Spleen (tissue), 11 donors: ENCODE measurements at regions not wholly inside any gene's neighbourhood (a gene's known extent, or its start where the extent isn't known, plus 50 kb on each side); places are given as distances from the start of the nearest gene placed in this dataset.
"Not testable (repeated sequence)": the region's sequence is repeated elsewhere in the genome, so short reads cannot be mapped to it uniquely, and the experiment has no call there.

Source experiments
- DNase-seq: peaks from one replicate; pipeline ENCODE4 v3.0.0-alpha.2; 2020
- H3K27ac ChIP-seq, 8 donors: fragments of 200-600 bp; sonication (generic) in 7 of 8; 1 replicate in 4 of 8; 2 replicates in 4 of 8; pipeline versions ENCODE4 v1.5.0 to v1.8.0; 2016 to 2021; ENCODE audit warnings: inconsistent platforms in 4 of 8, mild to moderate bottlenecking in 4 of 8, moderate library complexity in 1 of 8
- H3K27me3 ChIP-seq, 7 donors: fragments of 200-600 bp; sonication (generic) in 6 of 7; replicated peaks in 1 of 7; 1 replicate in 4 of 7; 2 replicates in 3 of 7; pipeline versions ENCODE4 v1.5.0 to v1.8.0; 2016 to 2021; ENCODE audit warnings: inconsistent platforms in 3 of 7, mild to moderate bottlenecking in 1 of 7
- H3K36me3 ChIP-seq, 6 donors: fragments of 200-600 bp; sonication (generic) in 5 of 6; 1 replicate in 4 of 6; 2 replicates in 2 of 6; pipeline versions ENCODE4 v1.5.0 to v1.8.0; 2016 to 2021; ENCODE audit warnings: inconsistent platforms in 2 of 6
- H3K4me1 ChIP-seq, 6 donors: fragments of 200-600 bp; sonication (generic) in 5 of 6; 1 replicate in 3 of 6; 2 replicates in 3 of 6; pipeline versions ENCODE4 v1.5.0 to v1.8.0; 2016 to 2021; ENCODE audit warnings: inconsistent platforms in 3 of 6
- H3K4me3 ChIP-seq, 8 donors: fragments of 200-600 bp; sonication (generic) in 7 of 8; 1 replicate in 4 of 8; 2 replicates in 4 of 8; pipeline versions ENCODE4 v1.5.0 to v1.8.0; 2016 to 2021; ENCODE audit warnings: inconsistent platforms in 4 of 8, mild to moderate bottlenecking in 4 of 8, moderate library complexity in 2 of 8
- H3K9me3 ChIP-seq, 8 donors: fragments of 200-600 bp; sonication (generic) in 7 of 8; 1 replicate in 4 of 8; 2 replicates in 4 of 8; pipeline versions ENCODE4 v1.5.0 to v1.8.0; 2016 to 2021; ENCODE audit warnings: inconsistent platforms in 4 of 8
- POLR2A ChIP-seq, 3 donors: fragments of 450-650 bp; IDR thresholded peaks; one replicate each; pipeline ENCODE4 v1.5.1; 2017; ENCODE audit warnings: antibody characterized with exemption in 3 of 3, mild to moderate bottlenecking in 1 of 3
- POLR2AphosphoS5 ChIP-seq, 3 donors: sonication (generic); formaldehyde crosslinking; IDR thresholded peaks; one replicate each; pipeline ENCODE4 v1.5.1; 2017; ENCODE audit warnings: antibody characterized with exemption in 3 of 3
- WGBS, 5 donors: extraction: QIAGEN DNeasy Blood & Tissue Kit in 3 of 5; methylation state at CpG; one replicate each; pipeline versions ENCODE4 v1.1.5 to v1.1.7; 2013 to 2018; 5-methylcytosine and 5-hydroxymethylcytosine counted together
- intact Hi-C: fragments of 100-400 bp; cut with DNase I; formaldehyde crosslinking; loops from one replicate; pipeline ENCODE4 v1.15.0; 2023; ENCODE audit warnings: low total_unique reads
- TF ChIP-seq, protein P1 (sequence below), 11 experiments: fragments of 200-600 bp in 7 of 11; fragments of 450-650 bp in 4 of 11; sonication (generic) in 4 of 11; IDR thresholded peaks in 8 of 11; conservative IDR thresholded peaks in 3 of 11; 1 replicate in 7 of 11; 2 replicates in 4 of 11; pipeline versions ENCODE4 v1.4.0 to v1.8.0; 2016 to 2021; ENCODE audit warnings: antibody characterized with exemption in 11 of 11, inconsistent platforms in 4 of 11, mild to moderate bottlenecking in 1 of 11
- donor health status: healthy with polysubstance abuse.
- donor health status: DM: no; HTN: no; CAD: no; lungs with moderate emphysema.
- donor health status: DM: no; HTN: no; CAD: no.
- donor health status: Bipolar disorder and iron deficiency.
- donor health status: healthy.
- donor health status: DM: no; HTN: no; CAD: no.
- donor health status: DM: yes; HTN: yes; CAD: no.

DNA sequence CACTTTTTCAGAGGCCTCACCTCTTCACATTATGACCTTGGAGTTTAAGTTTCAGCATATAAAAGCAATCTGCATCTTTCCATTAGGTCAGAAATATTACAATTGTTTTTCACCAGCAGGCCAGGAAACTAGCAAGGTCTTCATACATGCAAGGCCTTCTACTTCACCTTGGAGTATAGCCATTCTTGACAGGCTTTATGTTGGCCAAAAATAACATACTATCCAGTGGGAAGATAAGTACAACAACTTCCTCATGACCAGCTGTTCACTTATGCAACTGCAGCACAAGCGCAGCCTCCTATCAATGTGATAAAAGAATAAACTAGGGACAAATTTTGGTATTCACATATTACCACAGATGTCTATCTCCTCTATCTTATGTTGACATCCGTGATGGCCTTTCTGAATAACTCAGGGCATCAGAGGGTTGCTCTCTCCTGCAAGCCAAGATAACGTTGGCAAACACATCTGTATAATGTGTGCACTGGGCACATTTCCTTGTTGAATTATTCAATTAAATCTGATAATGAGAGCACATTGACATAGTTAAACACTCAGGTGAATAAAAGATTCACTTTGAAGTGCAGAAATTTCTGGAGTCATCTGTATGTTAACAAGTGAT, 239.8 kb downstream of the FZD1 start:
- no peaks in the 10 kb centered on the region for H3K4me1 ChIP-seq
- H3K4me3 ChIP-seq = no peak overlapping the region
- no peaks in the 10 kb centered on the region for H3K36me3 ChIP-seq
- 66 to 73% (median 70%) methylated on average over 3 of the region's 3 CpGs for WGBS, 5 donors
- no peak for TF ChIP-seq POLR2AphosphoS5 (IDR thresholded peaks at IDR 0.05)
- TF ChIP-seq, protein P1, sequence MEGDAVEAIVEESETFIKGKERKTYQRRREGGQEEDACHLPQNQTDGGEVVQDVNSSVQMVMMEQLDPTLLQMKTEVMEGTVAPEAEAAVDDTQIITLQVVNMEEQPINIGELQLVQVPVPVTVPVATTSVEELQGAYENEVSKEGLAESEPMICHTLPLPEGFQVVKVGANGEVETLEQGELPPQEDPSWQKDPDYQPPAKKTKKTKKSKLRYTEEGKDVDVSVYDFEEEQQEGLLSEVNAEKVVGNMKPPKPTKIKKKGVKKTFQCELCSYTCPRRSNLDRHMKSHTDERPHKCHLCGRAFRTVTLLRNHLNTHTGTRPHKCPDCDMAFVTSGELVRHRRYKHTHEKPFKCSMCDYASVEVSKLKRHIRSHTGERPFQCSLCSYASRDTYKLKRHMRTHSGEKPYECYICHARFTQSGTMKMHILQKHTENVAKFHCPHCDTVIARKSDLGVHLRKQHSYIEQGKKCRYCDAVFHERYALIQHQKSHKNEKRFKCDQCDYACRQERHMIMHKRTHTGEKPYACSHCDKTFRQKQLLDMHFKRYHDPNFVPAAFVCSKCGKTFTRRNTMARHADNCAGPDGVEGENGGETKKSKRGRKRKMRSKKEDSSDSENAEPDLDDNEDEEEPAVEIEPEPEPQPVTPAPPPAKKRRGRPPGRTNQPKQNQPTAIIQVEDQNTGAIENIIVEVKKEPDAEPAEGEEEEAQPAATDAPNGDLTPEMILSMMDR (IDR thresholded peaks at IDR 0.05 in 8 of 11, conservative IDR thresholded peaks at IDR 0.05 in 3 of 11) = no peak
- TF ChIP-seq POLR2A (IDR thresholded peaks at IDR 0.05) = no peak
- no peak overlapping the region for H3K27ac ChIP-seq
- intact Hi-C loops = no loop called here
- H3K9me3 ChIP-seq = peaks cover 0 to 18% (median 10%) of the 10 kb centered on the region in 8 donors
- no peak for DNase-seq
- no peaks in the 10 kb centered on the region for H3K27me3 ChIP-seq

DNA sequence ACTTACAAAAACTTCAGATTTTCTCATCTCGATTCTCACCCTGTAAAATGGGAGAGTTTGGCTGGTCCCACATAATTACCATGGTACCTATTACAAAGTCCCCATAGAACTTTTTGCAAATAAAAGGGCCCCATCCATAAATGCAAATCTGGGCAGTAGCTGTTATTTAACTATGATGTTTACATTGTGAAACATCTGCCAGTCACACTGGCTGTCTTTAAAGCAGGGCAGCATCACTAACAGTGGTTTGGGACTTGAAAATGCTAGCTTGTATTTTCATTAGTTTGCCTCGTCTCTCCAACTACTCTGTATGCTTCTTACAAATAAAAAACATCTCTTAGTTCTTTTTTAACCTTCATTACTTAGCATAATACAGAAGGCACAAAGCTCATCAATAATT, 240.7 kb downstream of the FZD1 start:
- Histone ChIP-seq H3K27me3 (no peaks in the 10 kb centered on the region), H3K36me3 (no peaks in the 10 kb centered on the region), H3K4me3 (no peak overlapping the region), H3K4me1 (no peaks in the 10 kb centered on the region), H3K27ac (no peak overlapping the region), H3K9me3 (peaks cover 0 to 15% (median 5%) of the 10 kb centered on the region in 8 donors)
- TF ChIP-seq, protein P1 (IDR thresholded peaks at IDR 0.05 in 8 of 11, conservative IDR thresholded peaks at IDR 0.05 in 3 of 11) = no peak
- TF ChIP-seq POLR2A (IDR thresholded peaks at IDR 0.05) (no peak), POLR2AphosphoS5 (IDR thresholded peaks at IDR 0.05) (no peak)
- DNase-seq = no peak
- intact Hi-C loops = no loop called here
- 69 to 91% (median 76%) methylated on average over 2 of the region's 2 CpGs for WGBS, 5 donors

DNA sequence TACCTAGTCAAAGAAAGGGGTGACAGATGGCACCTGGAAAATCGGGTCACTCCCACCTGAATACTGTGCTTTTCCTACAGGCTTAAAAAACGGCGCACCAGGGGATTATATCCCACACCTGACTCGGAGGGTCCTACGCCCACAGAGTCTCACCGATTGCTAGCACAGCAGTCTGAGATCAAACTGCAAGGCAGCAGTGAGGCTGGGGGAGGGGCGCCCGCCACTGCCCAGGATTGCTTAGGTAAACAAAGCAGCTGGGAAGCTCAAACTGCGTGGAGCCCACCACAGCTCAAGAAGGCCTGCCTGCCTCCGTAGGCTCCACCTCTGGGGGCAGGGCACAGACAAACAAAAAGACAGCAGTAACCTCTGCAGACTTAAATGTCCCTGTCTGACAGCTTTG, 242.7 kb downstream of the FZD1 start:
- intact Hi-C loops, H3K9me3 ChIP-seq, H3K36me3 ChIP-seq, H3K27ac ChIP-seq, H3K27me3 ChIP-seq, DNase-seq, H3K4me1 ChIP-seq, H3K4me3 ChIP-seq: not testable (repeated sequence)
- 72 to 92% (median 87%) methylated on average over 8 to 10 of the region's 10 CpGs for WGBS, 5 donors

DNA sequence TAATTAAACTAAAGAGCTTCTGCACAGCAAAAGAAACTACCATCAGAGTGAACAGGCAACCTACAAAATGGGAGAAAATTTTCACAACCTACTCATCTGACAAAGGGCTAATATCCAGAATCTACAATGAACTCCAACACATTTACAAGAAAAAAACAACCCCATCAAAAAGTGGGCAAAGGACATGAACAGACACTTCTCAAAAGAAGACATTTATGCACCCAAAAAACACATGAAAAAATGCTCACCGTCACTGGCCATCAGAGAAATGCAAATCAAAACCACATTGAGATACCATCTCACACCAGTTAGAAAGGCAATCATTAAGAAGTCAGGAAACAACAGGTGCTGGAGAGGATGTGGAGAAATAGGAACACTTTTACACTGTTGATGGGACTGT, 247.6 kb downstream of the FZD1 start:
- H3K27ac ChIP-seq, H3K27me3 ChIP-seq, H3K9me3 ChIP-seq, intact Hi-C loops, H3K36me3 ChIP-seq, H3K4me3 ChIP-seq, DNase-seq, H3K4me1 ChIP-seq: not testable (repeated sequence)
- WGBS, 5 donors = 57 to 88% (median 60%) methylated on average over 1 of the region's 1 CpG

DNA sequence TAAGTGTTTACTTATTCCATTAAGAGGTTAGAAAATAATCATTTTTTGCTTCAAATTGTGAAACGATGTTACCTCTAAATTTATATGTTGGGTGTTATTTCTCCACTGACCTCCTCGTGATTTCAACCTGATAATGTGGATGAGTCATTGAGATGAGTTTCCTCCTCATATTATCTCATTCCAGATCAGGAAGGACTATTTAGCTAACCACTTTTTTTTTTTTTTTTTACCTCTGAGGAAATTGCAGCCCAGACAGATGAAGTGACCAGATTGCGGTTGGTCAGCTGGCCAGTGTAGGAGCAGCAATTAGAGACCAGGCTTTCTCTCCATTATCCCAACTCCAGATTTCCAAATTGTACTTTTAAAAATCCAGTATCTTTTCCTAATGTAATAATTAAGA, 248.7 kb downstream of the FZD1 start:
- WGBS, 5 donors = 47 to 64% (median 55%) methylated on average over 3 of the region's 3 CpGs
- no peak overlapping the region for H3K4me3 ChIP-seq
- H3K27me3 ChIP-seq = no peaks in the 10 kb centered on the region
- no peaks in the 10 kb centered on the region for H3K4me1 ChIP-seq
- TF ChIP-seq POLR2AphosphoS5 (IDR thresholded peaks at IDR 0.05) (no peak), POLR2A (IDR thresholded peaks at IDR 0.05) (no peak)
- TF ChIP-seq, protein P1 (IDR thresholded peaks at IDR 0.05 in 8 of 11, conservative IDR thresholded peaks at IDR 0.05 in 3 of 11) = no peak
- no peak for DNase-seq
- H3K36me3 ChIP-seq = no peaks in the 10 kb centered on the region
- no peaks in the 10 kb centered on the region for H3K9me3 ChIP-seq
- H3K27ac ChIP-seq = no peak overlapping the region
- intact Hi-C loops = no loop called here
